ENCODE measurements at regions not wholly inside any gene's neighbourhood (a gene's known extent, or its start where the extent isn't known, plus 50 kb on each side); places are given as distances from the start of the nearest gene placed in this dataset.

DNA sequence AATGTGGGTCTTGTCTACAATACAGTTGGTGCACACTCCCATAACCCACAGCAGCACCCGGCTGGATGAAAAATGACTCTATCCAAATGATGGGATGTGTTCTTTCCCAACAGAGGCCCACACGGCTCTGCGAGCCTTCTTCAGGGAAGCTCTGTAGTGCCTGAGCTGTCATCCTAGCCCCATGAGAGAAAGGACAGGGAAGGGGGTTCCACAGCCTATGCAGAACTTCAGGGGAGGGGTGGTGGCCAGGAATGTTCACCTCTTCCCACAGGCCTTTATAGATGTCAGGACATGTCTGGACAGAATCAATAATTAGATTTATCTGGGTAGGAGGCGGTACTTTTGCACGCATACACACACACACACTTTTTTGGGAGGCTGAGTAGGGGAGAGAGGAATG is 109.0 kb downstream of the JCAD start:
- TF ChIP-seq, protein P1, sequence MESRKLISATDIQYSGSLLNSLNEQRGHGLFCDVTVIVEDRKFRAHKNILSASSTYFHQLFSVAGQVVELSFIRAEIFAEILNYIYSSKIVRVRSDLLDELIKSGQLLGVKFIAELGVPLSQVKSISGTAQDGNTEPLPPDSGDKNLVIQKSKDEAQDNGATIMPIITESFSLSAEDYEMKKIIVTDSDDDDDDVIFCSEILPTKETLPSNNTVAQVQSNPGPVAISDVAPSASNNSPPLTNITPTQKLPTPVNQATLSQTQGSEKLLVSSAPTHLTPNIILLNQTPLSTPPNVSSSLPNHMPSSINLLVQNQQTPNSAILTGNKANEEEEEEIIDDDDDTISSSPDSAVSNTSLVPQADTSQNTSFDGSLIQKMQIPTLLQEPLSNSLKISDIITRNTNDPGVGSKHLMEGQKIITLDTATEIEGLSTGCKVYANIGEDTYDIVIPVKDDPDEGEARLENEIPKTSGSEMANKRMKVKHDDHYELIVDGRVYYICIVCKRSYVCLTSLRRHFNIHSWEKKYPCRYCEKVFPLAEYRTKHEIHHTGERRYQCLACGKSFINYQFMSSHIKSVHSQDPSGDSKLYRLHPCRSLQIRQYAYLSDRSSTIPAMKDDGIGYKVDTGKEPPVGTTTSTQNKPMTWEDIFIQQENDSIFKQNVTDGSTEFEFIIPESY (IDR thresholded peaks at IDR 0.05; ENCODE audit: borderline replicate concordance, low read depth), result no peak
- TF ChIP-seq MXI1 (IDR thresholded peaks at IDR 0.05; ENCODE audit: low read depth, low read length) (no peak), ELF1 (IDR thresholded peaks at IDR 0.05) (no peak), CHD2 (IDR thresholded peaks at IDR 0.05; ENCODE audit: low read length, partially characterized antibody) (no peak), TEAD4 (IDR thresholded peaks at IDR 0.05; ENCODE audit: borderline replicate concordance, insufficient read depth) (no peak), NFIC (IDR thresholded peaks at IDR 0.05; ENCODE audit: borderline replicate concordance) (no peak)
- TF ChIP-seq, protein P2, sequence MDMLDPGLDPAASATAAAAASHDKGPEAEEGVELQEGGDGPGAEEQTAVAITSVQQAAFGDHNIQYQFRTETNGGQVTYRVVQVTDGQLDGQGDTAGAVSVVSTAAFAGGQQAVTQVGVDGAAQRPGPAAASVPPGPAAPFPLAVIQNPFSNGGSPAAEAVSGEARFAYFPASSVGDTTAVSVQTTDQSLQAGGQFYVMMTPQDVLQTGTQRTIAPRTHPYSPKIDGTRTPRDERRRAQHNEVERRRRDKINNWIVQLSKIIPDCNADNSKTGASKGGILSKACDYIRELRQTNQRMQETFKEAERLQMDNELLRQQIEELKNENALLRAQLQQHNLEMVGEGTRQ (IDR thresholded peaks at IDR 0.05; ENCODE audit: borderline replicate concordance, low read depth, low read length), result no peak
- TF ChIP-seq, protein P3, sequence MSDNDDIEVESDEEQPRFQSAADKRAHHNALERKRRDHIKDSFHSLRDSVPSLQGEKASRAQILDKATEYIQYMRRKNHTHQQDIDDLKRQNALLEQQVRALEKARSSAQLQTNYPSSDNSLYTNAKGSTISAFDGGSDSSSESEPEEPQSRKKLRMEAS (IDR thresholded peaks at IDR 0.05; ENCODE audit: low read depth), result no peak
- TF ChIP-seq, protein P4, sequence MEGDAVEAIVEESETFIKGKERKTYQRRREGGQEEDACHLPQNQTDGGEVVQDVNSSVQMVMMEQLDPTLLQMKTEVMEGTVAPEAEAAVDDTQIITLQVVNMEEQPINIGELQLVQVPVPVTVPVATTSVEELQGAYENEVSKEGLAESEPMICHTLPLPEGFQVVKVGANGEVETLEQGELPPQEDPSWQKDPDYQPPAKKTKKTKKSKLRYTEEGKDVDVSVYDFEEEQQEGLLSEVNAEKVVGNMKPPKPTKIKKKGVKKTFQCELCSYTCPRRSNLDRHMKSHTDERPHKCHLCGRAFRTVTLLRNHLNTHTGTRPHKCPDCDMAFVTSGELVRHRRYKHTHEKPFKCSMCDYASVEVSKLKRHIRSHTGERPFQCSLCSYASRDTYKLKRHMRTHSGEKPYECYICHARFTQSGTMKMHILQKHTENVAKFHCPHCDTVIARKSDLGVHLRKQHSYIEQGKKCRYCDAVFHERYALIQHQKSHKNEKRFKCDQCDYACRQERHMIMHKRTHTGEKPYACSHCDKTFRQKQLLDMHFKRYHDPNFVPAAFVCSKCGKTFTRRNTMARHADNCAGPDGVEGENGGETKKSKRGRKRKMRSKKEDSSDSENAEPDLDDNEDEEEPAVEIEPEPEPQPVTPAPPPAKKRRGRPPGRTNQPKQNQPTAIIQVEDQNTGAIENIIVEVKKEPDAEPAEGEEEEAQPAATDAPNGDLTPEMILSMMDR (IDR thresholded peaks at IDR 0.05), result no peak

Measured in SK-N-SH (cell line).